SU-DHL-6 (cell line): ENCODE measurements at regions not wholly inside any gene's neighbourhood (a gene's known extent, or its start where the extent isn't known, plus 50 kb on each side); places are given as distances from the start of the nearest gene placed in this dataset.

Experiments
- H2AFZ ChIP-seq: fragments of 200-600 bp; sonication (generic); 2 replicates; pipeline ENCODE4 v1.6.1; 2014; ENCODE audit warnings: low read depth, mild to moderate bottlenecking, moderate library complexity, mixed read lengths, antibody characterized with exemption, low read length; ENCODE audit not compliant: severe bottlenecking
- H3F3A ChIP-seq: fragments of 200-600 bp; shearing (Covaris generic); 2 replicates; pipeline ENCODE4 v1.6.0; 2016; ENCODE audit warnings: antibody characterized with exemption, mild to moderate bottlenecking; ENCODE audit not compliant: insufficient read depth
- H3K27ac ChIP-seq: fragments of 200-600 bp; sonication (generic); 2 replicates; pipeline ENCODE4 v1.5.1; 2016; ENCODE audit warnings: low read depth, mild to moderate bottlenecking, low read length, moderate library complexity, mixed read lengths
- H3K27me3 ChIP-seq: fragments of 200-600 bp; sonication (generic), shearing (Covaris generic); 2 replicates; pipeline ENCODE4 v1.6.0; 2014; ENCODE audit warnings: mild to moderate bottlenecking, low read length
- H3K36me3 ChIP-seq: fragments of 200-600 bp; sonication (generic); 2 replicates; pipeline ENCODE4 v1.6.1; 2014; ENCODE audit warnings: mild to moderate bottlenecking, low read length, mixed read lengths
- H3K4me2 ChIP-seq: fragments of 300-600, 200-600 bp; shearing (Covaris generic), sonication (generic); 2 replicates; pipeline ENCODE4 v1.6.0; 2014; ENCODE audit warnings: low read length, low read depth, mild to moderate bottlenecking; ENCODE audit not compliant: poor library complexity, severe bottlenecking
- H3K4me3 ChIP-seq: fragments of 200-600 bp; sonication (generic); 2 replicates; pipeline ENCODE4 v1.5.1; 2014; ENCODE audit warnings: antibody characterized with exemption, low read length, mild to moderate bottlenecking, mixed read lengths; ENCODE audit not compliant: insufficient read depth, poor library complexity, severe bottlenecking
- H3K79me2 ChIP-seq: fragments of 200-600 bp; sonication (generic); 2 replicates; pipeline ENCODE4 v1.6.1; 2014; ENCODE audit warnings: mild to moderate bottlenecking, low read length, moderate library complexity; ENCODE audit not compliant: insufficient read depth
- H3K9ac ChIP-seq: fragments of 200-600 bp; sonication (generic); 2 replicates; pipeline ENCODE4 v1.7.0; 2014; ENCODE audit warnings: mild to moderate bottlenecking, low read length
- H3K9me2 ChIP-seq: fragments of 200-600 bp; sonication (generic); replicated peaks from 2 replicates; pipeline ENCODE4 v1.6.1; 2014; ENCODE audit warnings: low read length; ENCODE audit not compliant: insufficient read depth
- H3K9me3 ChIP-seq: fragments of 200-600 bp; sonication (generic); 2 replicates; pipeline ENCODE4 v1.6.1; 2014; ENCODE audit warnings: low read length, mixed read lengths; ENCODE audit not compliant: insufficient read depth
- H4K20me1 ChIP-seq: fragments of 200-600 bp; sonication (generic); 2 replicates; pipeline ENCODE4 v1.6.1; 2014; ENCODE audit warnings: low read depth, mild to moderate bottlenecking, antibody characterized with exemption, low read length, moderate library complexity, mixed read lengths
- EZH2phosphoT487 ChIP-seq: fragments of 200-600 bp; sonication (generic), shearing (Covaris generic); conservative IDR thresholded peaks from 2 replicates; pipeline ENCODE4 v1.6.1; 2018; ENCODE audit warnings: mild to moderate bottlenecking, antibody characterized with exemption, low read length, moderate library complexity, mixed read lengths
- TF ChIP-seq, protein P1 (sequence below): fragments of 200-600 bp; sonication (generic); IDR thresholded peaks from one replicate; pipeline ENCODE4 v1.5.1; 2017; ENCODE audit warnings: antibody characterized with exemption, mild to moderate bottlenecking, low read length, moderate library complexity; ENCODE audit not compliant: insufficient read depth, poor library complexity, severe bottlenecking

DNA sequence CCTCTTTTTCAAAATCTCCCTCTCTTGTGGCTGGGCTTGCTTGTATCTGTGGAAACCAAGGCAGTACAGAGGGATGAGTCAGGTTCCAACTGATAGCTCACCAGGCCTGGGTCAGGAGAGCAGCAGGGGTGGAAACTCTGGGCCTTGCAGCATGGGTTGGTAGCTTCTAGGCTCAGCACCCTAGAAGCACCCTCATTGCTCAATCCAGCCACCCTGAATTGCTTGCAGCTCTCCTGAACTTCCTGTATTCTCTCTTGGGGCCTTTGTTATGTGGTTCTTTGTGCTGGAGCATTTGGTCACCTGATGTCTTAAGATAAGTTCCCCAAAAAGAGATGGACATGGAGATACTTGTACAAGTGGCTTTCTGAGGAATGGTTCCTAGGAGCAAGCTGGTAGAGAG, 169.4 kb downstream of the IRX5 start:
- Histone ChIP-seq H4K20me1 (no peaks in the 10 kb centered on the region), H3K36me3 (no peaks in the 10 kb centered on the region), H3K4me3 (no peak overlapping the region), H3K27ac (no peak overlapping the region), H3F3A (no peaks in the 10 kb centered on the region), H3K9ac (no peak overlapping the region), H3K9me2 (no peaks in the 10 kb centered on the region), H3K79me2 (no peaks in the 10 kb centered on the region), H3K27me3 (no peaks in the 10 kb centered on the region), H2AFZ (no peak overlapping the region), H3K9me3 (no peaks in the 10 kb centered on the region), H3K4me2 (no peak overlapping the region)
- TF ChIP-seq EZH2phosphoT487 = no peak

DNA sequence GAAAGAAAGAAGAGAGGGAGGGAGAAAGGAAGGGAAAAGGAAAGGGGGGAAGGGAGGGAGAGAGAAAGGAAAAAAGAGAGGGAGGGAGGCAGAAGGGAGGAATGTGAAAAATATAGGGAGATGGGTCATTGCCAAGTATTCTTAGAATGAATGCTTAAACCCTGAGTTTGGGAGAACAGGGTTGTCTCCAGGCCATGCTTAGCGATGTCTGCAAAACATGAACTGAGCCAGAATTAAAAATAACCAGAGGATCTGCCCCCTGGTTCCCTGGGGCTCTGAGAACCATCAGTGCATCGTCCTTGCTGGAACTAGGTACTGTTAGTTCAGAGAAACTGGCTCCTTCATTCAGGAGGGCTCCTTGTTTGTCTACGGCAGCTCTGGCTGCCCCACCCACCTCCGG, 170.4 kb downstream of the IRX5 start:
- H3K4me2 ChIP-seq = no peak overlapping the region
- H3K79me2 ChIP-seq = no peaks in the 10 kb centered on the region
- H3K9me2 ChIP-seq = no peaks in the 10 kb centered on the region
- TF ChIP-seq, protein P1, sequence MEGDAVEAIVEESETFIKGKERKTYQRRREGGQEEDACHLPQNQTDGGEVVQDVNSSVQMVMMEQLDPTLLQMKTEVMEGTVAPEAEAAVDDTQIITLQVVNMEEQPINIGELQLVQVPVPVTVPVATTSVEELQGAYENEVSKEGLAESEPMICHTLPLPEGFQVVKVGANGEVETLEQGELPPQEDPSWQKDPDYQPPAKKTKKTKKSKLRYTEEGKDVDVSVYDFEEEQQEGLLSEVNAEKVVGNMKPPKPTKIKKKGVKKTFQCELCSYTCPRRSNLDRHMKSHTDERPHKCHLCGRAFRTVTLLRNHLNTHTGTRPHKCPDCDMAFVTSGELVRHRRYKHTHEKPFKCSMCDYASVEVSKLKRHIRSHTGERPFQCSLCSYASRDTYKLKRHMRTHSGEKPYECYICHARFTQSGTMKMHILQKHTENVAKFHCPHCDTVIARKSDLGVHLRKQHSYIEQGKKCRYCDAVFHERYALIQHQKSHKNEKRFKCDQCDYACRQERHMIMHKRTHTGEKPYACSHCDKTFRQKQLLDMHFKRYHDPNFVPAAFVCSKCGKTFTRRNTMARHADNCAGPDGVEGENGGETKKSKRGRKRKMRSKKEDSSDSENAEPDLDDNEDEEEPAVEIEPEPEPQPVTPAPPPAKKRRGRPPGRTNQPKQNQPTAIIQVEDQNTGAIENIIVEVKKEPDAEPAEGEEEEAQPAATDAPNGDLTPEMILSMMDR = no peak
- TF ChIP-seq EZH2phosphoT487 = no peak
- H3K4me3 ChIP-seq = no peak overlapping the region
- H3K27me3 ChIP-seq = no peaks in the 10 kb centered on the region
- no peaks in the 10 kb centered on the region for H3K36me3 ChIP-seq
- H3K9ac ChIP-seq = no peak overlapping the region
- no peaks in the 10 kb centered on the region for H3F3A ChIP-seq
- no peaks in the 10 kb centered on the region for H4K20me1 ChIP-seq
- no peak overlapping the region for H2AFZ ChIP-seq
- H3K9me3 ChIP-seq = no peaks in the 10 kb centered on the region
- no peak overlapping the region for H3K27ac ChIP-seq

DNA sequence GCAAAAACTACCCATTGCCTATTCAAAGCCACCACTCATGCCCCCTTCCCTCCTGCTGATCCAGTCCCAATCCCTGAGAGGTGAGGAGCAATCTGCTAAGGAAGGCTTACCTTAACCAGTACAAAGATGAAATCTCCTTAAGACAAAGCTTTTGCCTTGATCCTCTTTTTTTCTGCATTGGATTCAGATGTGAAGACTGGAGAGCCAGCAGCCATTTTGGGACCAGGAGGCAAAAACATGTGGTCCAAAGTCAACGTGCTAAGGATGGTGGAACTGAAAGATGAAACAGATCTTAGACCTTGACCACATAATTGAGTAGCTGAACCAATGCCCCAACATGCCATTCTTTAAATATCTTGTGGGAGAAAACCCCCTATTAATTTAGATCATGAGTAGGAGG, 171.4 kb downstream of the IRX5 start:
- H3K9me3 ChIP-seq = no peaks in the 10 kb centered on the region
- H3K4me3 ChIP-seq = no peak overlapping the region
- H3K27me3 ChIP-seq = no peaks in the 10 kb centered on the region
- H3K36me3 ChIP-seq = no peaks in the 10 kb centered on the region
- TF ChIP-seq EZH2phosphoT487 = no peak
- TF ChIP-seq, protein P1 = no peak
- H2AFZ ChIP-seq = no peak overlapping the region
- H3K27ac ChIP-seq = no peak overlapping the region
- no peak overlapping the region for H3K9ac ChIP-seq
- no peaks in the 10 kb centered on the region for H3F3A ChIP-seq
- no peaks in the 10 kb centered on the region for H3K9me2 ChIP-seq
- no peak overlapping the region for H3K4me2 ChIP-seq
- no peaks in the 10 kb centered on the region for H4K20me1 ChIP-seq
- H3K79me2 ChIP-seq = no peaks in the 10 kb centered on the region

DNA sequence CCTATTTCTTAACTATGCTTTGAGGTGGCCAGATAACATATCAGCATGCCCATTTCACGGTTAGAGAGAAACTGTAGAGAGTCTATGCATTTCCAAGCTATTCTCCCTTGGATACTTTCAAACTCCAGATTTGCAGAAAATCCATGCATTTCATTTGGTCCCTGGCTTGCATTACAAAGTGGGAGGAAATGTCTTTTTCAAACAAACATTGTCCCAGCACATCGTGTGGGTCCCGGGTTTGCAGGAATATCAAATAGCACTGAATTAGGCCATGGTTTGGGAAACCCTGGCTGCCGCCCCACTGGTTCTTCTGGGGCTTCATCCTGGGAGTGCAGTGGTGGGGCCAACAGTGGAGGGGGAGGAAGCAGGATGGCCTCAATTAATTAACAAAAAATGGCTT, 171.9 kb downstream of the IRX5 start:
- H3K79me2 ChIP-seq = no peaks in the 10 kb centered on the region
- TF ChIP-seq EZH2phosphoT487 = no peak
- TF ChIP-seq, protein P1 = no peak
- H2AFZ ChIP-seq = no peak overlapping the region
- H3K9ac ChIP-seq = no peak overlapping the region
- no peaks in the 10 kb centered on the region for H3F3A ChIP-seq
- H3K27ac ChIP-seq = no peak overlapping the region
- no peaks in the 10 kb centered on the region for H4K20me1 ChIP-seq
- H3K9me3 ChIP-seq = no peaks in the 10 kb centered on the region
- no peak overlapping the region for H3K4me3 ChIP-seq
- no peak overlapping the region for H3K4me2 ChIP-seq
- H3K27me3 ChIP-seq = no peaks in the 10 kb centered on the region
- H3K36me3 ChIP-seq = no peaks in the 10 kb centered on the region
- H3K9me2 ChIP-seq = no peaks in the 10 kb centered on the region
